H1 (cell line): ENCODE measurements at regions not wholly inside any gene's neighbourhood (a gene's known extent, or its start where the extent isn't known, plus 50 kb on each side); places are given as distances from the start of the nearest gene placed in this dataset.

Experiments
- CTCF ChIA-PET: fragments of 300-600 bp; sonication (Branson Sonifier 250); formaldehyde crosslinking; loops from one replicate; lab custom pipeline; 2021; ENCODE audit not compliant: partially characterized antibody; lab: Charles Lee
- POLR2A ChIA-PET: fragments of 300-600 bp; sonication (Branson Sonifier 250); formaldehyde crosslinking; loops from one replicate; lab custom pipeline; 2021; ENCODE audit warnings: inconsistent platforms; ENCODE audit not compliant: partially characterized antibody; lab: Charles Lee
- DNase-seq, 2 experiments: peaks; one replicate each; pipeline versions ENCODE4 v3.0.0 to v3.0.0-alpha.2; 2010 to 2022; ENCODE audit warnings: low spot score in 2 of 2, low read depth in 1 of 2, mixed read lengths in 1 of 2
- FAIRE-seq: peaks from 2 replicates; lab custom pipeline; 2011; peaks lifted over from hg19 to GRCh38; lab: Jason Lieb, UNC
- H2AFZ ChIP-seq: 2 replicates; pipeline ENCODE4 v1.8.1; 2012; ENCODE audit warnings: low read length, inconsistent platforms
- H2AK5ac ChIP-seq: 2 replicates; pipeline ENCODE4 v1.6.1; 2013; ENCODE audit warnings: low read depth, low read length
- H2BK120ac ChIP-seq: replicated peaks from 2 replicates; pipeline ENCODE3; 2013; ENCODE audit warnings: low read depth, low read length, inconsistent platforms
- H2BK12ac ChIP-seq: 2 replicates; pipeline ENCODE4 v1.6.1; 2013; ENCODE audit warnings: low read depth, low read length
- H2BK15ac ChIP-seq: 2 replicates; pipeline ENCODE4 v1.6.1; 2013; ENCODE audit warnings: low read length
- H2BK20ac ChIP-seq: 2 replicates; pipeline ENCODE4 v1.6.1; 2013; ENCODE audit warnings: low read length
- H2BK5ac ChIP-seq: 2 replicates; pipeline ENCODE4 v1.6.1; 2013; ENCODE audit warnings: low read depth, low read length
- H3K14ac ChIP-seq: 2 replicates; pipeline ENCODE4 v1.6.1; 2013; ENCODE audit warnings: inconsistent platforms; ENCODE audit not compliant: insufficient read length
- H3K18ac ChIP-seq: 2 replicates; pipeline ENCODE4 v1.6.1; 2013; ENCODE audit warnings: low read length; ENCODE audit errors: extremely low read depth
- H3K23ac ChIP-seq: 2 replicates; pipeline ENCODE4 v1.6.1; 2013; ENCODE audit warnings: inconsistent platforms; ENCODE audit not compliant: insufficient read length
- H3K23me2 ChIP-seq: 2 replicates; pipeline ENCODE4 v1.6.1; 2013; ENCODE audit warnings: low read depth, low read length
- H3K27ac ChIP-seq: 2 replicates; pipeline ENCODE4 v1.6.1; 2011; ENCODE audit warnings: low read depth, low read length, inconsistent platforms
- H3K27me3 ChIP-seq, 4 experiments: replicated peaks in 1 of 4; 1 replicate in 1 of 4; 2 replicates in 3 of 4; pipeline versions ENCODE4 v1.6.1 to v1.8.1; 2011 to 2013; ENCODE audit warnings: low read length in 3 of 4, mild to moderate bottlenecking in 3 of 4, inconsistent platforms in 2 of 4, mixed read lengths in 2 of 4, moderate library complexity in 1 of 4; ENCODE audit not compliant: control insufficient read depth in 3 of 4, insufficient read depth in 3 of 4; ENCODE audit errors: extremely low read depth in 1 of 4
- H3K36me3 ChIP-seq, 4 experiments: 2 replicates each; pipeline versions ENCODE4 v1.6.1 to v1.8.1; 2011 to 2013; ENCODE audit warnings: mild to moderate bottlenecking in 4 of 4, low read length in 3 of 4, moderate library complexity in 2 of 4, control low read depth in 1 of 4, inconsistent platforms in 1 of 4; ENCODE audit not compliant: insufficient read depth in 4 of 4, control insufficient read depth in 2 of 4
- H3K4ac ChIP-seq: replicated peaks from 2 replicates; pipeline ENCODE3; 2013; ENCODE audit warnings: low read length, low read depth, mixed read lengths, inconsistent platforms; ENCODE audit not compliant: insufficient read length
- H3K4me1 ChIP-seq, 4 experiments: replicated peaks in 1 of 4; 1 replicate in 1 of 4; 2 replicates in 3 of 4; pipeline versions ENCODE4 v1.6.1 to v1.8.1; 2011 to 2013; ENCODE audit warnings: low read length in 3 of 4, inconsistent platforms in 2 of 4, mixed read lengths in 1 of 4; ENCODE audit not compliant: insufficient read depth in 4 of 4, control insufficient read depth in 3 of 4
- H3K4me2 ChIP-seq, 2 experiments: 2 replicates each; pipeline versions ENCODE4 v1.6.1 to v1.8.1; 2011 to 2013; ENCODE audit warnings: low read depth in 2 of 2, low read length in 2 of 2, control low read depth in 1 of 2, inconsistent platforms in 1 of 2, mild to moderate bottlenecking in 1 of 2; ENCODE audit not compliant: insufficient read depth in 1 of 2
- H3K4me3 ChIP-seq, 4 experiments: fragments of 200-600, 300-600 bp in 1 of 4; sonication (generic), shearing (Covaris generic), sonication (Bioruptor Twin) in 1 of 4; 2 replicates each; pipeline versions ENCODE4 v1.5.1 to v1.8.1; 2011 to 2016; ENCODE audit warnings: low read length in 4 of 4, low read depth in 3 of 4, control low read depth in 2 of 4, inconsistent platforms in 2 of 4, mild to moderate bottlenecking in 2 of 4, mixed read lengths in 1 of 4, moderate library complexity in 1 of 4; ENCODE audit not compliant: insufficient read depth in 2 of 4; ENCODE audit errors: extremely low read depth in 1 of 4
- H3K56ac ChIP-seq: replicated peaks from 2 replicates; pipeline ENCODE3; 2013; ENCODE audit warnings: low read depth, mild to moderate bottlenecking, mixed read lengths, low read length, inconsistent platforms; ENCODE audit not compliant: insufficient read length
- H3K79me1 ChIP-seq: 2 replicates; pipeline ENCODE4 v1.6.1; 2013; ENCODE audit warnings: low read depth, low read length, control low read depth
- H3K79me2 ChIP-seq, 2 experiments: 2 replicates each; pipeline versions ENCODE4 v1.6.1 to v1.8.1; 2012 to 2013; ENCODE audit warnings: low read length in 2 of 2, mild to moderate bottlenecking in 2 of 2, inconsistent platforms in 1 of 2; ENCODE audit not compliant: insufficient read depth in 2 of 2, control insufficient read depth in 1 of 2
- H3K9ac ChIP-seq, 4 experiments: replicated peaks in 1 of 4; 1 replicate in 1 of 4; 2 replicates in 3 of 4; pipeline versions ENCODE4 v1.6.1 to v1.8.1; 2011 to 2013; ENCODE audit warnings: low read depth in 3 of 4, low read length in 3 of 4, control low read depth in 2 of 4, mild to moderate bottlenecking in 2 of 4, moderate library complexity in 2 of 4, inconsistent platforms in 1 of 4; ENCODE audit errors: extremely low read depth in 1 of 4
- H3K9me3 ChIP-seq, 2 experiments: 2 replicates each; pipeline versions ENCODE4 v1.6.1 to v1.8.1; 2012 to 2013; ENCODE audit warnings: mild to moderate bottlenecking in 2 of 2, moderate library complexity in 2 of 2, control low read depth in 1 of 2, inconsistent platforms in 1 of 2, low read depth in 1 of 2, low read length in 1 of 2, mixed read lengths in 1 of 2; ENCODE audit not compliant: insufficient read depth in 2 of 2
- H4K20me1 ChIP-seq, 2 experiments: replicated peaks in 1 of 2; 2 replicates each; pipeline versions ENCODE3 to v1.8.1; 2011 to 2013; ENCODE audit warnings: inconsistent platforms in 2 of 2, low read length in 2 of 2, mild to moderate bottlenecking in 1 of 2; ENCODE audit not compliant: insufficient read depth in 2 of 2, control insufficient read depth in 1 of 2
- H4K5ac ChIP-seq: 2 replicates; pipeline ENCODE4 v1.6.1; 2013; ENCODE audit warnings: low read length, low read depth, mixed read lengths, inconsistent platforms; ENCODE audit not compliant: insufficient read length
- H4K8ac ChIP-seq: 2 replicates; pipeline ENCODE4 v1.8.0; 2013; ENCODE audit warnings: mild to moderate bottlenecking, moderate library complexity, low read length, inconsistent platforms; ENCODE audit not compliant: insufficient read depth; ENCODE audit errors: extremely low read depth
- H4K91ac ChIP-seq: replicated peaks from 2 replicates; pipeline ENCODE3; 2013; ENCODE audit warnings: low read length, mixed read lengths, inconsistent platforms; ENCODE audit not compliant: insufficient read length
- GTF2F1 ChIP-seq: IDR thresholded peaks from 2 replicates; pipeline ENCODE4 v1.6.1; 2012; ENCODE audit warnings: low read depth, low read length, improper control_type of control experiment, borderline replicate concordance
- JUND ChIP-seq: IDR thresholded peaks from 2 replicates; pipeline ENCODE4 v1.6.1; 2011; ENCODE audit warnings: mild to moderate bottlenecking, improper control_type of control experiment, low read length
- PHF8 ChIP-seq: fragments of 200-600 bp; sonication (generic); conservative IDR thresholded peaks from 2 replicates; pipeline ENCODE4 v1.7.1; 2012; ENCODE audit warnings: low read depth, mild to moderate bottlenecking, inconsistent platforms, low read length, moderate library complexity
- RBBP5 ChIP-seq: IDR thresholded peaks from 2 replicates; pipeline ENCODE4 v1.7.1; 2012; ENCODE audit warnings: low read depth, mild to moderate bottlenecking, inconsistent platforms, low read length, moderate library complexity, borderline replicate concordance
- RFX5 ChIP-seq: IDR thresholded peaks from 2 replicates; pipeline ENCODE4 v1.6.1; 2011; ENCODE audit warnings: low read depth, low read length, improper control_type of control experiment, borderline replicate concordance
- SP4 ChIP-seq: IDR thresholded peaks from 2 replicates; pipeline ENCODE4 v1.6.1; 2012; ENCODE audit warnings: low read length, inconsistent platforms
- TAF1 ChIP-seq: IDR thresholded peaks from 2 replicates; pipeline ENCODE4 v1.6.1; 2011; ENCODE audit warnings: mild to moderate bottlenecking, low read depth, low read length
- WGBS, 2 experiments: shearing (Covaris generic) in 1 of 2; methylation state at CpG; one replicate each; pipeline versions ENCODE4 v1.1.6 to v1.1.7; 2013 to 2015; ENCODE audit warnings: low lambda C conversion rate in 2 of 2, mixed read lengths in 2 of 2, inconsistent platforms in 1 of 2, low coverage in 1 of 2, missing lambda C conversion rate in 1 of 2; ENCODE audit not compliant: insufficient replicate concordance in 2 of 2, insufficient coverage in 1 of 2, insufficient read length in 1 of 2; ENCODE audit errors: extremely low coverage in 1 of 2, missing lambda C conversion rate in 1 of 2; 5-methylcytosine and 5-hydroxymethylcytosine counted together
- TF ChIP-seq, protein P1 (sequence below), 3 experiments: IDR thresholded peaks; 1 replicate in 2 of 3; 2 replicates in 1 of 3; pipeline versions ENCODE4 v1.5.1 to v1.6.1; 2011; ENCODE audit warnings: low read length in 3 of 3, mild to moderate bottlenecking in 3 of 3, inconsistent platforms in 2 of 3, low read depth in 1 of 3, moderate library complexity in 1 of 3; ENCODE audit not compliant: insufficient read depth in 1 of 3; ENCODE audit errors: control extremely low read depth in 1 of 3

DNA sequence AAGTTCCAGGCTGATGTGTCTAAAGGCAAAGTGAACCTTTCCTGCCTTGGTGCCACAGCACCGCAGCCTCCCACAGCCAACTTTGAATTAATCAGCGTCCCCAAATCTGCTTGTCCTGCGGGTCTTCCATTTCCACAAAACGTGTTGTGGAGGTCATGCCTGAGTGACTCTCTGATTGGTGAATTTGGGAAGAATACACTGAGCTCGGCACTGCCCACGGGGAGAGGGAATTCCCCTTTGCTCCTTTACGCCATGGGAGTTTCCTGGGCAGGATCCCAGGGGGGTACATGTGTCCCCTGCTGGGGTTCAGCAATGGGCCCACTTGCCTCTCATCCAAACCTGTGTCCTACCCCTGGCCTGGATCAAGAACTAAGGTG is 90.4 kb downstream of the LHX2 start (continued):
- no peak for TF ChIP-seq SP4

DNA sequence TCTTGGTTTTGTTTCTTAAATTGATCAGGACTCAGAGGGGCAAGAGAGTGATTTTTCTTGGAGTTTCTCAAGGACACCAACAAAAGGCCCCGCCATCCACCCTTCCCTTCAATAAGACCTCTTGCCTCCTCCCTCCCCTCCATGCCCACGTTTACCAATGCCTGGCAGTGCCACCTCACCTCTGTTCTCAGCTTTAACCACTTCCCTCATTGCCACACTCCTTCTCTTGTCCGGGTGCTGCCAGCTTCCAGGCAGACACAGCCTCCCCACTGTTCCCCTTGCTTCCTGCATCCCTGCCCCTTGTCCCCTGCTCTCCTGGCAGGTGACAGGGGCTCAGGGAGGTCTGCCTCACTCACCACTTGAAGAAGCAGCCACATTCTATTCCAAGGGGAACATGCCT is 90.8 kb downstream of the LHX2 start:
- ChIA-PET POLR2A (no interaction called here), CTCF (interaction anchor here (1.0 to 2.2 kb wide), 4 partner anchors 20 to 160 kb away, joined by 3 to 5 read pairs (median 4); no protein-coding TSS in a partner anchor)
- Histone ChIP-seq H3K27me3 (no peaks in the 10 kb centered on the region), H3K36me3 (no peaks in the 10 kb centered on the region), H4K5ac (no peak overlapping the region), H3K4me1 (peaks cover 0 to 6% (median 2%) of the 10 kb centered on the region in 4 experiments; a peak in 3 of 7 replicates), H2AFZ (no peak overlapping the region), H3K4me2 (no peak overlapping the region), H4K20me1 (peaks cover 0 to 2% of the 10 kb centered on the region in 2 experiments), H3K79me2 (no peaks in the 10 kb centered on the region), H2BK120ac (no peak overlapping the region), H3K23ac (no peak overlapping the region), H3K14ac (no peak overlapping the region), H2AK5ac (no peak overlapping the region), H3K4ac (no peak overlapping the region), H2BK5ac (no peak overlapping the region), H3K18ac (no peak overlapping the region), H3K9ac (no peak overlapping the region), H3K79me1 (no peaks in the 10 kb centered on the region), H4K8ac (no peak overlapping the region), H3K4me3 (no peak overlapping the region), H3K23me2 (no peaks in the 10 kb centered on the region), H2BK15ac (no peak overlapping the region), H2BK20ac (no peak overlapping the region), H4K91ac (no peak overlapping the region), H2BK12ac (peak overlapping the region; percentile 27; the same call in 1 of the 2 replicates), H3K56ac (no peak overlapping the region), H3K27ac (no peak overlapping the region), H3K9me3 (no peaks in the 10 kb centered on the region)
- 65% methylated on average over 3 of the region's 3 CpGs; no CpG with 5 or more reads in 1 of the 2 experiments for WGBS, 2 experiments
- DNase-seq (no peak), FAIRE-seq (no peak)
- TF ChIP-seq RBBP5 (no peak), GTF2F1 (no peak), PHF8 (no peak), TAF1 (no peak), RFX5 (no peak), JUND (no peak)
- TF ChIP-seq, protein P1, sequence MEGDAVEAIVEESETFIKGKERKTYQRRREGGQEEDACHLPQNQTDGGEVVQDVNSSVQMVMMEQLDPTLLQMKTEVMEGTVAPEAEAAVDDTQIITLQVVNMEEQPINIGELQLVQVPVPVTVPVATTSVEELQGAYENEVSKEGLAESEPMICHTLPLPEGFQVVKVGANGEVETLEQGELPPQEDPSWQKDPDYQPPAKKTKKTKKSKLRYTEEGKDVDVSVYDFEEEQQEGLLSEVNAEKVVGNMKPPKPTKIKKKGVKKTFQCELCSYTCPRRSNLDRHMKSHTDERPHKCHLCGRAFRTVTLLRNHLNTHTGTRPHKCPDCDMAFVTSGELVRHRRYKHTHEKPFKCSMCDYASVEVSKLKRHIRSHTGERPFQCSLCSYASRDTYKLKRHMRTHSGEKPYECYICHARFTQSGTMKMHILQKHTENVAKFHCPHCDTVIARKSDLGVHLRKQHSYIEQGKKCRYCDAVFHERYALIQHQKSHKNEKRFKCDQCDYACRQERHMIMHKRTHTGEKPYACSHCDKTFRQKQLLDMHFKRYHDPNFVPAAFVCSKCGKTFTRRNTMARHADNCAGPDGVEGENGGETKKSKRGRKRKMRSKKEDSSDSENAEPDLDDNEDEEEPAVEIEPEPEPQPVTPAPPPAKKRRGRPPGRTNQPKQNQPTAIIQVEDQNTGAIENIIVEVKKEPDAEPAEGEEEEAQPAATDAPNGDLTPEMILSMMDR (IDR thresholded peaks at IDR 0.05; ENCODE audit: control extremely low read depth in 1 of 3, insufficient read depth in 1 of 3, low read depth in 1 of 3, low read length in 3 of 3): no peak
